Transverse colon (tissue), 4 donors: ENCODE measurements at regions not wholly inside any gene's neighbourhood (a gene's known extent, or its start where the extent isn't known, plus 50 kb on each side); places are given as distances from the start of the nearest gene placed in this dataset.

ENCODE experiments used
- DNase-seq: peaks from one replicate; pipeline ENCODE4 v3.0.0-alpha.2; 2019
- H3K27ac ChIP-seq, 4 donors: fragments of 200-600 bp; sonication (generic); 2 replicates each; pipeline ENCODE4 v1.5.1; 2016 to 2018; ENCODE audit warnings: inconsistent platforms in 4 of 4
- H3K27me3 ChIP-seq: fragments of 200-600 bp; sonication (generic); 2 replicates; pipeline ENCODE4 v1.5.1; 2017; ENCODE audit warnings: inconsistent platforms
- H3K36me3 ChIP-seq, 4 donors: fragments of 200-600 bp; sonication (generic); 2 replicates each; pipeline ENCODE4 v1.5.1; 2017 to 2019; ENCODE audit warnings: inconsistent platforms in 4 of 4
- H3K4me1 ChIP-seq, 4 donors: fragments of 200-600 bp; sonication (generic); 2 replicates each; pipeline ENCODE4 v1.5.1; 2017 to 2020; ENCODE audit warnings: inconsistent platforms in 4 of 4
- H3K4me3 ChIP-seq, 4 donors: fragments of 200-600 bp; sonication (generic); 1 replicate in 1 of 4; 2 replicates in 3 of 4; pipeline versions ENCODE4 v1.5.1 to v1.6.1; 2017 to 2019; ENCODE audit warnings: inconsistent platforms in 4 of 4
- H3K9me3 ChIP-seq, 2 donors: fragments of 200-600 bp; sonication (generic); 2 replicates each; pipeline ENCODE4 v1.5.1; 2017 to 2019; ENCODE audit warnings: inconsistent platforms in 2 of 2
- CTCF ChIP-seq, 5 experiments: fragments of 200-600 bp in 3 of 5; fragments of 450-650 bp in 2 of 5; sonication (generic) in 3 of 5; IDR thresholded peaks; 1 replicate in 2 of 5; 2 replicates in 3 of 5; pipeline ENCODE4 v1.5.1; 2016 to 2017; ENCODE audit warnings: antibody characterized with exemption in 5 of 5, inconsistent platforms in 3 of 5, mild to moderate bottlenecking in 2 of 5, moderate library complexity in 1 of 5
- EP300 ChIP-seq: sonication (generic); formaldehyde crosslinking; IDR thresholded peaks from one replicate; pipeline ENCODE4 v1.6.1; 2017; ENCODE audit warnings: antibody characterized with exemption, low read depth
- POLR2A ChIP-seq: fragments of 450-650 bp; IDR thresholded peaks from one replicate; pipeline ENCODE4 v1.6.1; 2016; ENCODE audit warnings: antibody characterized with exemption, mild to moderate bottlenecking, moderate library complexity
- POLR2AphosphoS5 ChIP-seq, 3 donors: sonication (generic); formaldehyde crosslinking; IDR thresholded peaks; one replicate each; pipeline ENCODE4 v1.6.1; 2016; ENCODE audit warnings: antibody characterized with exemption in 3 of 3
- WGBS, 2 donors: methylation state at CpG; one replicate each; pipeline ENCODE4 v1.1.5; 2018; ENCODE audit warnings: low coverage in 1 of 2; 5-methylcytosine and 5-hydroxymethylcytosine counted together
- in situ Hi-C, 4 donors: fragments of 200-750 bp; cut with MboI; loops; one replicate each; pipeline versions ENCODE4 v1.15.0 to v1.15.1; 2017; ENCODE audit warnings: low sequenced_read_pairs in 3 of 4, low pct_ligation_motif_present in 1 of 4, low pct_unique_long_range_greater_than_20kb in 1 of 4
- intact Hi-C: fragments of 100-400 bp; cut with DNase I; formaldehyde crosslinking; loops from one replicate; pipeline ENCODE4 v1.15.1; 2023; ENCODE audit warnings: low total_unique reads

GRCh38 chr7:49479441-49479840 lies 294.0 kb upstream of the VWC2 start:
- H3K36me3 ChIP-seq = no peaks in the 10 kb centered on the region
- H3K4me3 ChIP-seq = no peak overlapping the region
- in situ Hi-C loops = loop anchor here in 1 of 4 donors (25.0 kb wide), 1 partner anchor 308 kb away; no protein-coding TSS in a partner anchor
- H3K9me3 ChIP-seq = no peaks in the 10 kb centered on the region
- H3K27ac ChIP-seq = no peak overlapping the region
- DNase-seq = no peak
- intact Hi-C loops = no loop called here
- H3K4me1 ChIP-seq = peaks cover 0 to 18% (median 7%) of the 10 kb centered on the region in 4 donors
- TF ChIP-seq POLR2AphosphoS5 (IDR thresholded peaks at IDR 0.05) = no peak
- no peak for TF ChIP-seq EP300
- no peak for TF ChIP-seq POLR2A
- TF ChIP-seq CTCF (IDR thresholded peaks at IDR 0.05) = no peak
- H3K27me3 ChIP-seq = no peaks in the 10 kb centered on the region
- WGBS, 2 donors = 42 to 73% methylated on average over 1 of the region's 1 CpG

DNA sequence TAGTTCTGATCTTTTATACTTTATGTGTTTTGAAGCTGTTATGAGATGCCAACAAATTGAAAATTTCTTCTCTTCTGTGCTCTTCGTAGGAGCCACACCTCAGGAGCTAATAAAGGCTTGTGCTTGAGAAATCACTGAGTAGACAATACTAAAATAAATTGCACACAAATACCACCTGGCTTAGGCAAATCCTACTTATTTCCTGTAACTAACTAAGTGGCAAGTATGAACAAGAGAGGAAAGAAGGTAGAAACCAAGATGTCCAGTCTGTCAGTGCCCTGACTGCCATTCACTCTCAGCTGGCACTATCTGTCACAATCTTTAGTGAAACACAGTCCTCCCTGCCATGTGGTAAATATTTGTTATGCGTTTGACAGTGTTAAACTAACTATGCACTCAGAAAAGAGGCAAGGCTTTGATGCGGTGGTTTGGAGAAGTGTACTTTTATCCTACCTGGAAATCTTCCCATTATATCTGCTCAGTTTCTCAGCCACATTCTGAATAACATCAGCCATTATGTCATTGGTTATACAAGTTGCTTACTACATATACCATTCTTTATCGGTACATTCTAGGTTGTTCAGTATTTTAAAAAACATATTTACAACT lies 293.4 kb upstream of the VWC2 start:
- Histone ChIP-seq H3K4me3 (no peak overlapping the region), H3K9me3 (no peaks in the 10 kb centered on the region), H3K27ac (no peak overlapping the region), H3K4me1 (peaks cover 0 to 18% (median 7%) of the 10 kb centered on the region in 4 donors), H3K27me3 (no peaks in the 10 kb centered on the region), H3K36me3 (no peaks in the 10 kb centered on the region)
- DNase-seq = no peak
- in situ Hi-C loops (loop anchor here in 1 of 4 donors (25.0 kb wide), 1 partner anchor 307 kb away; no protein-coding TSS in a partner anchor), intact Hi-C loops (no loop called here)
- TF ChIP-seq POLR2AphosphoS5 (IDR thresholded peaks at IDR 0.05) = no peak
- TF ChIP-seq EP300 = no peak
- no peak for TF ChIP-seq CTCF (IDR thresholded peaks at IDR 0.05)
- no peak for TF ChIP-seq POLR2A
- 38 to 40% methylated on average over 3 to 4 of the region's 4 CpGs for WGBS, 2 donors

GRCh38 chr7:49481075-49481474 lies 292.4 kb upstream of the VWC2 start:
- TF ChIP-seq POLR2A (no peak), POLR2AphosphoS5 (IDR thresholded peaks at IDR 0.05) (no peak), EP300 (no peak), CTCF (IDR thresholded peaks at IDR 0.05) (no peak)
- in situ Hi-C loops = loop anchor here in 1 of 4 donors (25.0 kb wide), 1 partner anchor 306 kb away; no protein-coding TSS in a partner anchor
- Histone ChIP-seq H3K4me1 (peaks cover 0 to 18% (median 7%) of the 10 kb centered on the region in 4 donors), H3K27me3 (no peaks in the 10 kb centered on the region), H3K36me3 (no peaks in the 10 kb centered on the region), H3K9me3 (no peaks in the 10 kb centered on the region), H3K27ac (no peak overlapping the region), H3K4me3 (no peak overlapping the region)
- intact Hi-C loops = no loop called here
- DNase-seq = no peak
- 41 to 60% methylated on average over 1 of the region's 1 CpG for WGBS, 2 donors

DNA sequence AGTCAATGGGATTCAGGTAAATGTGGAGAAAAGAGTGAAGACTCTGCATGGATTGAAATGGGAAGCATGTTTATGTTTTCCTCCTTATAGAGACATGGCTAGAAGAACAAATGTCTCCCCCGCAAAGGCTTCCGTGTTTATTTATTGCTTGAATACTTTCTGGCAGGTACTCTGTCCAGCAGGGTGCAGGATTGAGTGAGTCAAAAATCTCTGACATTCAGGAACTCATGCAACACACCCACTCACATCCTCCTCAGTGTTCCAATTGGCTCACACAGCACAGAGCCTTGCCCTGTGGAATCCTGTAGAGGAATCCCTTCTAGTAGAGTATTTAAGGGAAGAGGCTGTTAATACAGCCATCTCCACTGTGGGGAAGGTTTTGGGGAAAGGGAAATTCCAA lies 290.3 kb upstream of the VWC2 start:
- in situ Hi-C loops = loop anchor here in 1 of 4 donors (25.0 kb wide), 1 partner anchor 304 kb away; no protein-coding TSS in a partner anchor
- peak; percentile 8 for DNase-seq

More for the DNA sequence above, 290.3 kb upstream of the VWC2 start:
- H3K4me1 ChIP-seq = peaks cover 0 to 32% (median 8%) of the 10 kb centered on the region in 4 donors
- no peaks in the 10 kb centered on the region for H3K9me3 ChIP-seq
- H3K27me3 ChIP-seq = no peaks in the 10 kb centered on the region
- H3K27ac ChIP-seq = no peak overlapping the region
- WGBS, 2 donors = 18 to 47% methylated on average over 2 of the region's 2 CpGs
- intact Hi-C loops = no loop called here
- no peak overlapping the region for H3K4me3 ChIP-seq
- TF ChIP-seq CTCF (IDR thresholded peaks at IDR 0.05) = peak in 2 of 5 experiments; percentile 10 to 26
- no peak for TF ChIP-seq EP300
- no peak for TF ChIP-seq POLR2AphosphoS5 (IDR thresholded peaks at IDR 0.05)
- TF ChIP-seq POLR2A = no peak
- H3K36me3 ChIP-seq = no peaks in the 10 kb centered on the region
